Smooth muscle cell (in vitro differentiated cells): ENCODE measurements at regions not wholly inside any gene's neighbourhood (a gene's known extent, or its start where the extent isn't known, plus 50 kb on each side); places are given as distances from the start of the nearest gene placed in this dataset.

Experiments
- DNase-seq: peaks from one replicate; lab custom pipeline; 2025; ENCODE audit not compliant: unreplicated experiment; lab: John Stamatoyannopoulos, UW
- H2AFZ ChIP-seq: fragments of 200-600 bp; sonication (generic); 2 replicates; pipeline ENCODE4 v1.6.0; 2016; ENCODE audit warnings: antibody characterized with exemption, low read depth, mild to moderate bottlenecking
- H3F3A ChIP-seq: fragments of 200-600 bp; sonication (generic); 2 replicates; pipeline ENCODE4 v1.6.0; 2017; ENCODE audit warnings: antibody characterized with exemption, low read depth
- H3K27ac ChIP-seq: fragments of 200-600 bp; sonication (generic); 2 replicates; pipeline ENCODE4 v1.5.1; 2016; ENCODE audit warnings: low read depth, mild to moderate bottlenecking
- H3K27me3 ChIP-seq: fragments of 200-600 bp; sonication (generic); 2 replicates; pipeline ENCODE4 v1.6.1; 2016; ENCODE audit warnings: low read depth, mild to moderate bottlenecking
- H3K36me3 ChIP-seq: fragments of 200-600 bp; sonication (generic); 2 replicates; pipeline ENCODE4 v1.5.1; 2016; ENCODE audit warnings: low read depth
- H3K4me1 ChIP-seq: fragments of 200-600 bp; sonication (generic); 2 replicates; pipeline ENCODE4 v1.5.1; 2016; ENCODE audit warnings: low read depth
- H3K4me2 ChIP-seq: fragments of 200-600 bp; sonication (generic); 2 replicates; pipeline ENCODE4 v1.6.0; 2016; ENCODE audit warnings: mild to moderate bottlenecking
- H3K4me3 ChIP-seq: fragments of 200-600 bp; sonication (generic); 2 replicates; pipeline ENCODE4 v1.5.1; 2016; ENCODE audit warnings: mild to moderate bottlenecking
- H3K79me2 ChIP-seq: fragments of 200-600 bp; sonication (generic); 2 replicates; pipeline ENCODE4 v1.6.0; 2016; ENCODE audit warnings: low read depth, mild to moderate bottlenecking
- H3K9ac ChIP-seq: fragments of 200-600 bp; sonication (generic); 2 replicates; pipeline ENCODE4 v1.6.0; 2016; ENCODE audit warnings: low read depth
- H3K9me3 ChIP-seq: fragments of 200-600 bp; sonication (generic); replicated peaks from 2 replicates; pipeline ENCODE4 v1.5.1; 2016; ENCODE audit warnings: low read depth
- H4K20me1 ChIP-seq: fragments of 200-600 bp; sonication (generic); 2 replicates; pipeline ENCODE4 v1.6.0; 2016; ENCODE audit warnings: low read depth
- WGBS: methylation state at CpG from one replicate; pipeline ENCODE4 v1.1.7; 2016; ENCODE audit warnings: low lambda C conversion rate; 5-methylcytosine and 5-hydroxymethylcytosine counted together
- TF ChIP-seq, protein P1 (sequence below): fragments of 200-600 bp; sonication (generic); IDR thresholded peaks from 2 replicates; pipeline ENCODE4 v1.5.1; 2017; ENCODE audit warnings: borderline replicate concordance, mild to moderate bottlenecking, antibody characterized with exemption; ENCODE audit not compliant: insufficient read depth, poor library complexity, severe bottlenecking

DNA sequence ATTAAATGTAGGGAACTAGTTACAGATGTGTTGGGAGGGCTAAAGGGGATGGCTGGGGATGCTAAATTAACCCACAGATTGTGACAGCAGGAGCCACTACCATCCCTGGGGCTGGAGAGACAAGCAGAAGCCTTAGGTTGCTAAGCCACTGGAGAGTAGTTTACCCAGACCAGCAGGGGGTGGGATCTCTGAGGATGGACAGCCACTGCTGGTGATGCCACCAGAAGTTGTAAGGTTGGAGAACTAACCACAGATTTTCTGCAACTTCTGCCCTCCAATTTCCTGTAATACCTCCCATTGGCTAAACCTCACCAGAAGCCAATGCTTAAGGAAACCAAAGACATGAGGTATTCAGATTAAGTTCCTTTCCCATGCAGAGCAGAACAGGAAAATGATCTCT, 139.6 kb upstream of the NOX3 start:
- Histone ChIP-seq H2AFZ (no peak overlapping the region), H3K4me2 (no peak overlapping the region), H3K4me1 (peaks cover 12% of the 10 kb centered on the region), H4K20me1 (no peaks in the 10 kb centered on the region), H3K36me3 (no peaks in the 10 kb centered on the region), H3K27ac (no peak overlapping the region), H3F3A (no peaks in the 10 kb centered on the region), H3K79me2 (no peaks in the 10 kb centered on the region), H3K9ac (no peak overlapping the region), H3K9me3 (no peaks in the 10 kb centered on the region), H3K27me3 (no peaks in the 10 kb centered on the region), H3K4me3 (no peak overlapping the region)
- TF ChIP-seq, protein P1, sequence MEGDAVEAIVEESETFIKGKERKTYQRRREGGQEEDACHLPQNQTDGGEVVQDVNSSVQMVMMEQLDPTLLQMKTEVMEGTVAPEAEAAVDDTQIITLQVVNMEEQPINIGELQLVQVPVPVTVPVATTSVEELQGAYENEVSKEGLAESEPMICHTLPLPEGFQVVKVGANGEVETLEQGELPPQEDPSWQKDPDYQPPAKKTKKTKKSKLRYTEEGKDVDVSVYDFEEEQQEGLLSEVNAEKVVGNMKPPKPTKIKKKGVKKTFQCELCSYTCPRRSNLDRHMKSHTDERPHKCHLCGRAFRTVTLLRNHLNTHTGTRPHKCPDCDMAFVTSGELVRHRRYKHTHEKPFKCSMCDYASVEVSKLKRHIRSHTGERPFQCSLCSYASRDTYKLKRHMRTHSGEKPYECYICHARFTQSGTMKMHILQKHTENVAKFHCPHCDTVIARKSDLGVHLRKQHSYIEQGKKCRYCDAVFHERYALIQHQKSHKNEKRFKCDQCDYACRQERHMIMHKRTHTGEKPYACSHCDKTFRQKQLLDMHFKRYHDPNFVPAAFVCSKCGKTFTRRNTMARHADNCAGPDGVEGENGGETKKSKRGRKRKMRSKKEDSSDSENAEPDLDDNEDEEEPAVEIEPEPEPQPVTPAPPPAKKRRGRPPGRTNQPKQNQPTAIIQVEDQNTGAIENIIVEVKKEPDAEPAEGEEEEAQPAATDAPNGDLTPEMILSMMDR: no peak
- no peak for DNase-seq

DNA sequence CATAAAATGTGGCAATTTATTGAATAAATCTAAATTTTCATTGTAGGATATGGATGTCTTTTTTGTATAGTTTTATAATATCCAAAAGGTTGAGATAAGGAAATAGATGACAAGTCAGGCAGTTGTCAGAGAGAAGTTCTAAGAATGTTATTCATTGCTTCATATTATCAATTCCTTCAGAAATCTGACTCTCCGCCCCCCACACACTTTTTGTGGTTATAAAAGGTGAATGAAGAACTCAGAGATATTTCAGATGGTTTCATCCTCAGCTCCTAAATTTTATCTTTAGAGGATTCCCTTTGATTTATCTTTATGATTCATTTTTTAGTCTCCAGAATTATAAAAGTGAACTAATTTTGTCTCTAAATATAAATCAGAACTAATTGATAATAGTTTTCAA, 136.1 kb upstream of the NOX3 start:
- TF ChIP-seq, protein P1: no peak
- Histone ChIP-seq H3K4me1 (no peaks in the 10 kb centered on the region), H3K9ac (no peak overlapping the region), H3K36me3 (no peaks in the 10 kb centered on the region), H4K20me1 (no peaks in the 10 kb centered on the region), H3K4me3 (no peak overlapping the region), H3K27me3 (no peaks in the 10 kb centered on the region), H3K4me2 (no peak overlapping the region), H3F3A (no peaks in the 10 kb centered on the region), H3K27ac (no peak overlapping the region), H3K9me3 (no peaks in the 10 kb centered on the region), H2AFZ (no peak overlapping the region), H3K79me2 (no peaks in the 10 kb centered on the region)
- DNase-seq: no peak
- WGBS: 97% methylated on average over 1 of the region's 1 CpG

DNA sequence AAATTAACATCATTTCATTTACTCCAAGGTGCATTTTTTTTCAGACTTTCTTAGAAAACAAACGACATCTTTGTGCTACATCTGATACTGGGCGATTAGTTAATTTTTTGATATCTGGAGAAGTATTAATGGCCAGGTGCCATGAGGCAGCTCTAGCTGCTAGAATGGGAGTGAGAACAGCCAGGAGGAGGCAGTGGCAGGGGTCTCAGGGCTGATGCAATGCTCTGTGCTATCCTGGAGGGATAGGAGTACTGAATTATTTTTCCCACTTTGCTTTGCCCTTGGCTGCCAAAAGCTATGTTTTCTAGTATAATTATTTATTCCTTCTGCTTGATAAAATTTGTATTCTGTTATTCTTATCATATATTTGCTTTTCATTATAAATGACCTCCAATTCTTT, 133.6 kb upstream of the NOX3 start:
- Histone ChIP-seq H2AFZ (no peak overlapping the region), H3K36me3 (no peaks in the 10 kb centered on the region), H3K9ac (no peak overlapping the region), H3K4me2 (no peak overlapping the region), H3K9me3 (no peaks in the 10 kb centered on the region), H3K79me2 (no peaks in the 10 kb centered on the region), H4K20me1 (no peaks in the 10 kb centered on the region), H3K4me1 (no peaks in the 10 kb centered on the region), H3F3A (no peaks in the 10 kb centered on the region), H3K27ac (no peak overlapping the region), H3K27me3 (no peaks in the 10 kb centered on the region), H3K4me3 (no peak overlapping the region)
- WGBS: 84% methylated on average over 2 of the region's 2 CpGs
- no peak for DNase-seq
- TF ChIP-seq, protein P1: no peak

DNA sequence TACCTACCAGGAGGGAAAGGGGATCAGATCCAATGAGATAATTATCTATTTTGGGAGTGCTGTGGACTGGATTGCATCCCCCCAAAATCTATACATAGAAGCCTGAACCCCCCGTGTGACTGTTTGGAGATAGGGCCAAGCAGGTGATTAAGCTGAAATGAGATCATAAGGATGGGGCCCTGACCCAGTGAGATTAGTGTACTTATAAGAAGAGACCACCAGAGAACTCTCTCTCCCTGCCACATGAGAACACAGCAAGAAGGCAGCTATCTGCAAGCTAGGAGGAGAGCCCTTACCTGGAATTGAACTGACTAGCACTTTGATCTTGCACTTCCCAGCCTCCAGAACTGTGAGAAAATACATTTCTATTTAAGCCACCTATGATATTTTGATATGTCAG, 132.2 kb upstream of the NOX3 start:
- no peak overlapping the region for H3K4me3 ChIP-seq
- no peak for DNase-seq
- H2AFZ ChIP-seq: no peak overlapping the region
- TF ChIP-seq, protein P1: no peak
- H3K79me2 ChIP-seq: no peaks in the 10 kb centered on the region
- no peaks in the 10 kb centered on the region for H3F3A ChIP-seq
- no peak overlapping the region for H3K4me2 ChIP-seq
- H3K27me3 ChIP-seq: no peaks in the 10 kb centered on the region
- H3K36me3 ChIP-seq: no peaks in the 10 kb centered on the region
- WGBS: 91% methylated on average over 1 of the region's 1 CpG
- no peaks in the 10 kb centered on the region for H3K4me1 ChIP-seq
- no peaks in the 10 kb centered on the region for H3K9me3 ChIP-seq
- H3K9ac ChIP-seq: no peak overlapping the region
- no peaks in the 10 kb centered on the region for H4K20me1 ChIP-seq
- no peak overlapping the region for H3K27ac ChIP-seq
